ENCODE measurements at regions not wholly inside any gene's neighbourhood (a gene's known extent, or its start where the extent isn't known, plus 50 kb on each side); places are given as distances from the start of the nearest gene placed in this dataset.
"Not testable (repeated sequence)": the region's sequence is repeated elsewhere in the genome, so short reads cannot be mapped to it uniquely, and the experiment has no call there.

GRCh38 chr7:96770758-96771157 lies 61.1 kb upstream of the SEM1 start:
- ATAC-seq = no peak
- Mint-ChIP-seq H3K36me3 (ENCODE audit: insufficient read depth) (no peaks in the 10 kb centered on the region), H3K4me1 (ENCODE audit: low read depth) (no peaks in the 10 kb centered on the region), H3K9me3 (no peaks in the 10 kb centered on the region), H3K27me3 (ENCODE audit: low read depth) (peaks cover 17% of the 10 kb centered on the region), H3K4me3 (no peak overlapping the region)
- DNase-seq = no peak

- Mint-ChIP-seq H3K27me3 (ENCODE audit: low read depth) (peaks cover 17% of the 10 kb centered on the region), H3K4me1 (ENCODE audit: low read depth) (no peaks in the 10 kb centered on the region), H3K36me3 (ENCODE audit: insufficient read depth) (no peaks in the 10 kb centered on the region), H3K9me3 (no peaks in the 10 kb centered on the region), H3K4me3 (no peak overlapping the region)
- ATAC-seq (no peak), DNase-seq (no peak)
Measured at GRCh38 chr7:96772139-96772694, 62.6 kb upstream of the SEM1 start.

- Mint-ChIP-seq H3K9me3 (no peaks in the 10 kb centered on the region), H3K36me3 (ENCODE audit: insufficient read depth) (no peaks in the 10 kb centered on the region), H3K4me1 (ENCODE audit: low read depth) (no peaks in the 10 kb centered on the region), H3K4me3 (no peak overlapping the region), H3K27me3 (ENCODE audit: low read depth) (peaks cover 13% of the 10 kb centered on the region)
- DNase-seq (no peak), ATAC-seq (no peak)
Measured at GRCh38 chr7:96773483-96773882, 63.8 kb upstream of the SEM1 start.

GRCh38 chr7:96774358-96774757 lies 64.7 kb upstream of the SEM1 start:
- Mint-ChIP-seq H3K9me3 (no peaks in the 10 kb centered on the region), H3K4me3 (no peak overlapping the region), H3K27me3 (ENCODE audit: low read depth) (peaks cover 13% of the 10 kb centered on the region), H3K36me3 (ENCODE audit: insufficient read depth) (no peaks in the 10 kb centered on the region), H3K4me1 (ENCODE audit: low read depth) (no peaks in the 10 kb centered on the region)
- DNase-seq (no peak), ATAC-seq (no peak)

GRCh38 chr7:96775046-96775445 lies 65.4 kb upstream of the SEM1 start:
- Mint-ChIP-seq H3K9me3 (no peaks in the 10 kb centered on the region), H3K4me1 (ENCODE audit: low read depth) (no peaks in the 10 kb centered on the region), H3K4me3 (no peak overlapping the region), H3K27me3 (ENCODE audit: low read depth) (peaks cover 13% of the 10 kb centered on the region), H3K36me3 (ENCODE audit: insufficient read depth) (no peaks in the 10 kb centered on the region)
- no peak for DNase-seq
- no peak for ATAC-seq

- Mint-ChIP-seq H3K9me3 (no peaks in the 10 kb centered on the region), H3K4me3 (no peak overlapping the region), H3K36me3 (ENCODE audit: insufficient read depth) (no peaks in the 10 kb centered on the region), H3K27me3 (ENCODE audit: low read depth) (peaks cover 10% of the 10 kb centered on the region), H3K4me1 (ENCODE audit: low read depth) (no peaks in the 10 kb centered on the region)
- DNase-seq (no peak), ATAC-seq (no peak)
Measured at GRCh38 chr7:96778263-96778662, 68.6 kb upstream of the SEM1 start.

GRCh38 chr7:96781919-96782318 lies 72.3 kb upstream of the SEM1 start:
- DNase-seq (no peak), ATAC-seq (no peak)
- H3K4me1 Mint-ChIP-seq (ENCODE audit: low read depth) = no peaks in the 10 kb centered on the region
- no peaks in the 10 kb centered on the region for H3K9me3 Mint-ChIP-seq
- H3K4me3 Mint-ChIP-seq = no peak overlapping the region
- H3K27me3 Mint-ChIP-seq (ENCODE audit: low read depth) = no peaks in the 10 kb centered on the region
- H3K36me3 Mint-ChIP-seq (ENCODE audit: insufficient read depth) = no peaks in the 10 kb centered on the region

- not testable (repeated sequence) for H3K4me1 Mint-ChIP-seq (ENCODE audit: low read depth); H3K4me3 Mint-ChIP-seq; ATAC-seq; DNase-seq; H3K27me3 Mint-ChIP-seq (ENCODE audit: low read depth); H3K9me3 Mint-ChIP-seq; H3K36me3 Mint-ChIP-seq (ENCODE audit: insufficient read depth)
Measured at GRCh38 chr7:96782686-96783298, 73.1 kb upstream of the SEM1 start.

- no peak for ATAC-seq
Measured at GRCh38 chr7:96784597-96784996, 75.0 kb upstream of the SEM1 start.

GRCh38 chr7:96786261-96786997 lies 76.8 kb upstream of the SEM1 start:
- H3K4me3 Mint-ChIP-seq = no peak overlapping the region
- H3K4me1 Mint-ChIP-seq (ENCODE audit: low read depth) = no peaks in the 10 kb centered on the region
- ATAC-seq (no peak), DNase-seq (no peak)
- H3K36me3 Mint-ChIP-seq (ENCODE audit: insufficient read depth) = no peaks in the 10 kb centered on the region
- H3K27me3 Mint-ChIP-seq (ENCODE audit: low read depth) = no peaks in the 10 kb centered on the region
- no peaks in the 10 kb centered on the region for H3K9me3 Mint-ChIP-seq

More at GRCh38 chr7:96784597-96784996, 75.0 kb upstream of the SEM1 start:
- H3K9me3 Mint-ChIP-seq = no peaks in the 10 kb centered on the region
- no peaks in the 10 kb centered on the region for H3K36me3 Mint-ChIP-seq (ENCODE audit: insufficient read depth)
- no peak for DNase-seq
- H3K27me3 Mint-ChIP-seq (ENCODE audit: low read depth) = no peaks in the 10 kb centered on the region
- H3K4me3 Mint-ChIP-seq = no peak overlapping the region
- no peaks in the 10 kb centered on the region for H3K4me1 Mint-ChIP-seq (ENCODE audit: low read depth)

- DNase-seq = no peak
- H3K4me3 Mint-ChIP-seq = no peak overlapping the region
- no peak for ATAC-seq
- no peaks in the 10 kb centered on the region for H3K4me1 Mint-ChIP-seq (ENCODE audit: low read depth)
- no peaks in the 10 kb centered on the region for H3K36me3 Mint-ChIP-seq (ENCODE audit: insufficient read depth)
- H3K9me3 Mint-ChIP-seq = no peaks in the 10 kb centered on the region
- H3K27me3 Mint-ChIP-seq (ENCODE audit: low read depth) = no peaks in the 10 kb centered on the region
Measured at GRCh38 chr7:96786998-96787395, 77.4 kb upstream of the SEM1 start.

- H3K9me3 Mint-ChIP-seq = no peaks in the 10 kb centered on the region
- no peaks in the 10 kb centered on the region for H3K36me3 Mint-ChIP-seq (ENCODE audit: insufficient read depth)
- H3K4me3 Mint-ChIP-seq = no peak overlapping the region
- DNase-seq (no peak), ATAC-seq (no peak)
- no peaks in the 10 kb centered on the region for H3K4me1 Mint-ChIP-seq (ENCODE audit: low read depth)
- H3K27me3 Mint-ChIP-seq (ENCODE audit: low read depth) = no peaks in the 10 kb centered on the region
Measured at GRCh38 chr7:96789914-96790313, 80.3 kb upstream of the SEM1 start.

GRCh38 chr7:96792115-96792514 lies 82.5 kb upstream of the SEM1 start:
- H3K4me3 Mint-ChIP-seq = no peak overlapping the region
- no peak for ATAC-seq
- no peaks in the 10 kb centered on the region for H3K9me3 Mint-ChIP-seq
- H3K27me3 Mint-ChIP-seq (ENCODE audit: low read depth) = peaks cover 3% of the 10 kb centered on the region
- no peaks in the 10 kb centered on the region for H3K36me3 Mint-ChIP-seq (ENCODE audit: insufficient read depth)
- H3K4me1 Mint-ChIP-seq (ENCODE audit: low read depth) = no peaks in the 10 kb centered on the region
- DNase-seq = no peak

- Mint-ChIP-seq H3K9me3 (no peaks in the 10 kb centered on the region), H3K4me1 (ENCODE audit: low read depth) (no peaks in the 10 kb centered on the region), H3K36me3 (ENCODE audit: insufficient read depth) (no peaks in the 10 kb centered on the region), H3K4me3 (no peak overlapping the region), H3K27me3 (ENCODE audit: low read depth) (peaks cover 11% of the 10 kb centered on the region)
- no peak for DNase-seq
- ATAC-seq = no peak
Measured at GRCh38 chr7:96794063-96794462, 84.4 kb upstream of the SEM1 start.

GRCh38 chr7:96800122-96800521 lies 90.5 kb upstream of the SEM1 start:
- no peak for DNase-seq

More at GRCh38 chr7:96800122-96800521, 90.5 kb upstream of the SEM1 start:
- no peaks in the 10 kb centered on the region for H3K36me3 Mint-ChIP-seq (ENCODE audit: insufficient read depth)
- ATAC-seq = no peak
- no peaks in the 10 kb centered on the region for H3K9me3 Mint-ChIP-seq
- peaks cover 21% of the 10 kb centered on the region for H3K27me3 Mint-ChIP-seq (ENCODE audit: low read depth)
- H3K4me1 Mint-ChIP-seq (ENCODE audit: low read depth) = no peaks in the 10 kb centered on the region
- H3K4me3 Mint-ChIP-seq = no peak overlapping the region

Data from activated T-cell treated with anti-CD3 and anti-CD28 coated beads, Interleukin-2, amount 50 U/mL, for 4 hours (primary cell).